ENCODE measurements at regions not wholly inside any gene's neighbourhood (a gene's known extent, or its start where the extent isn't known, plus 50 kb on each side); places are given as distances from the start of the nearest gene placed in this dataset.

DNA sequence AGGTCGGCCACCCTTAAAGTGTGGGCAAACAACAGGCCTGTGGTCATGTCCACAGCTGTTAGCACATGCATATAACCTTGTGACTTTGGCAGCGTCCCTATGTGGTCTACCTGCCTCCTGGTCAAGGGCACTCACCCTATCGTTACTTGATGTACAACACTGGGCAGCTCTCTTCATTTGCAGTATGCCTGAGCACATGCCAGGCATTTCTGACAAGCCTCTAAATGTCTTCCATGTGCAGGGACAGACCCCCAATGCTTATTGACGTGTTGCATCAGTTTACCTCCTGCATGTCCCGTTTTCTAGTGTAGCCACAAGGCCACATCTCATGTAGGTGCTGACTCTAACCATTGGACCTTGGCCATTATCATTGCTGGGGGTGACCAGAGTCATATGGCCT is 731.7 kb upstream of the MIR17HG start:
- H3K9me2 ChIP-seq (replicated peaks; ENCODE audit: insufficient read depth, low read length) = no peaks in the 10 kb centered on the region; the same call in 1 of the 2 replicates

DNA sequence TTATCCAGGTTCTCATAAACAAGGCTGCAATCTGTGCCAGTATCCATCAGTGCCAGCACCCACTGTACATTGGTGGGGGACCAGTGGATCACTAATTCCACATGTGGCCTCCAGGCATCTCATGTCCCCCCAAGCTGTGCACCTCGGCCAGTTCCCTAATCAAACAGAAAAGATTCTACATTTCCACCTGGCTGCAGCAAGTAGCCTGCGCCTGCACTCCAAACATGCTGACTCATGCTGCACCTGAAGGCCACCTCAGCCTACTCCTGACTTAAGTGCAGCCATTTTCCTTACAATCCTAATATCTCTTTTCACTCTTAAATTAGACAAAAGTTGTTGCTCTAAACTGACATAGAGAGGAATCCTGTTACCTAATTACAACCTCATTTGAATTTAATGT is 729.4 kb upstream of the MIR17HG start:
- Histone ChIP-seq H3K9me3 (ENCODE audit: insufficient read depth, low read length) (no peaks in the 10 kb centered on the region), H3K27me3 (ENCODE audit: low read length) (no peaks in the 10 kb centered on the region)
- TF ChIP-seq EZH2phosphoT487 (conservative IDR thresholded peaks at IDR 0.05; ENCODE audit: low read length) = no peak
- TF ChIP-seq, protein P1, sequence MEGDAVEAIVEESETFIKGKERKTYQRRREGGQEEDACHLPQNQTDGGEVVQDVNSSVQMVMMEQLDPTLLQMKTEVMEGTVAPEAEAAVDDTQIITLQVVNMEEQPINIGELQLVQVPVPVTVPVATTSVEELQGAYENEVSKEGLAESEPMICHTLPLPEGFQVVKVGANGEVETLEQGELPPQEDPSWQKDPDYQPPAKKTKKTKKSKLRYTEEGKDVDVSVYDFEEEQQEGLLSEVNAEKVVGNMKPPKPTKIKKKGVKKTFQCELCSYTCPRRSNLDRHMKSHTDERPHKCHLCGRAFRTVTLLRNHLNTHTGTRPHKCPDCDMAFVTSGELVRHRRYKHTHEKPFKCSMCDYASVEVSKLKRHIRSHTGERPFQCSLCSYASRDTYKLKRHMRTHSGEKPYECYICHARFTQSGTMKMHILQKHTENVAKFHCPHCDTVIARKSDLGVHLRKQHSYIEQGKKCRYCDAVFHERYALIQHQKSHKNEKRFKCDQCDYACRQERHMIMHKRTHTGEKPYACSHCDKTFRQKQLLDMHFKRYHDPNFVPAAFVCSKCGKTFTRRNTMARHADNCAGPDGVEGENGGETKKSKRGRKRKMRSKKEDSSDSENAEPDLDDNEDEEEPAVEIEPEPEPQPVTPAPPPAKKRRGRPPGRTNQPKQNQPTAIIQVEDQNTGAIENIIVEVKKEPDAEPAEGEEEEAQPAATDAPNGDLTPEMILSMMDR (IDR thresholded peaks at IDR 0.05; ENCODE audit: insufficient read depth, low read length, poor library complexity, severe bottlenecking) = no peak

More for the DNA sequence above, 731.7 kb upstream of the MIR17HG start:
- H4K20me1 ChIP-seq (ENCODE audit: low read depth, low read length) = no peaks in the 10 kb centered on the region
- no peaks in the 10 kb centered on the region for H3F3A ChIP-seq (ENCODE audit: insufficient read depth)
- H3K79me2 ChIP-seq (ENCODE audit: insufficient read depth, low read length) = no peaks in the 10 kb centered on the region
- H2AFZ ChIP-seq (ENCODE audit: low read depth, low read length, severe bottlenecking) = no peak overlapping the region
- no peaks in the 10 kb centered on the region for H3K9me3 ChIP-seq (ENCODE audit: insufficient read depth, low read length)
- no peak overlapping the region for H3K27ac ChIP-seq (ENCODE audit: low read depth, low read length)
- H3K4me2 ChIP-seq (ENCODE audit: low read depth, low read length, poor library complexity, severe bottlenecking) = no peak overlapping the region
- H3K27me3 ChIP-seq (ENCODE audit: low read length) = no peaks in the 10 kb centered on the region
- no peak overlapping the region for H3K4me3 ChIP-seq (ENCODE audit: insufficient read depth, low read length, poor library complexity, severe bottlenecking)
- no peak for TF ChIP-seq EZH2phosphoT487 (conservative IDR thresholded peaks at IDR 0.05; ENCODE audit: low read length)
- TF ChIP-seq, protein P1 (IDR thresholded peaks at IDR 0.05; ENCODE audit: insufficient read depth, low read length, poor library complexity, severe bottlenecking) = no peak
- H3K36me3 ChIP-seq (ENCODE audit: low read length) = no peaks in the 10 kb centered on the region
- no peak overlapping the region for H3K9ac ChIP-seq (ENCODE audit: low read length)

DNA sequence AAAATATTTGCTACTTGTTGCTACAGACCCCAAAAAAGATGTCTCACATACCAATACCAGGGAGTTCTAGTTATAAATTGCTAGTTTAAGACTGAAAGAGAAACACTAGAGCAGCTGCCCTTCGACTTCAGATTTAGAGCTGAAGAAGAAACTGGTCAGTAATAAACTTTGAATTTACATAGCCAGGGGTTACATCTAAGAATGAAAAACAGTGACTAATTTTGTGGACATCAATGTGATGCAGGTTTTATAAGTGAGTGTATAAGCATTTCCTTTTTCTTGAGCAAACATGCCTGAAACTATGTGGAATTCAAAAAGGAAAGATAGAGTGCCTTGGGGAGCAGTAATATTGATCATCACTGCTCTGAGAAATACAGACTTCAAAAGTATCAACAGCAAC is 724.9 kb upstream of the MIR17HG start:
- no peak overlapping the region for H3K4me2 ChIP-seq (ENCODE audit: low read depth, low read length, poor library complexity, severe bottlenecking)
- no peak overlapping the region for H3K9ac ChIP-seq (ENCODE audit: low read length)
- H3F3A ChIP-seq (ENCODE audit: insufficient read depth) = no peaks in the 10 kb centered on the region
- H4K20me1 ChIP-seq (ENCODE audit: low read depth, low read length) = no peaks in the 10 kb centered on the region
- no peak for TF ChIP-seq EZH2phosphoT487 (conservative IDR thresholded peaks at IDR 0.05; ENCODE audit: low read length)
- TF ChIP-seq, protein P1 (IDR thresholded peaks at IDR 0.05; ENCODE audit: insufficient read depth, low read length, poor library complexity, severe bottlenecking) = no peak
- H3K9me3 ChIP-seq (ENCODE audit: insufficient read depth, low read length) = no peaks in the 10 kb centered on the region
- no peaks in the 10 kb centered on the region for H3K9me2 ChIP-seq (replicated peaks; ENCODE audit: insufficient read depth, low read length)
- no peak overlapping the region for H3K4me3 ChIP-seq (ENCODE audit: insufficient read depth, low read length, poor library complexity, severe bottlenecking)
- no peak overlapping the region for H2AFZ ChIP-seq (ENCODE audit: low read depth, low read length, severe bottlenecking)
- no peaks in the 10 kb centered on the region for H3K36me3 ChIP-seq (ENCODE audit: low read length)
- no peak overlapping the region for H3K27ac ChIP-seq (ENCODE audit: low read depth, low read length)
- no peaks in the 10 kb centered on the region for H3K79me2 ChIP-seq (ENCODE audit: insufficient read depth, low read length)
- no peaks in the 10 kb centered on the region for H3K27me3 ChIP-seq (ENCODE audit: low read length)

More for the DNA sequence above, 729.4 kb upstream of the MIR17HG start:
- H3K9me2 ChIP-seq (replicated peaks; ENCODE audit: insufficient read depth, low read length) = no peaks in the 10 kb centered on the region
- H3K79me2 ChIP-seq (ENCODE audit: insufficient read depth, low read length) = no peaks in the 10 kb centered on the region
- H2AFZ ChIP-seq (ENCODE audit: low read depth, low read length, severe bottlenecking) = no peak overlapping the region
- H3K27ac ChIP-seq (ENCODE audit: low read depth, low read length) = no peak overlapping the region
- no peak overlapping the region for H3K4me2 ChIP-seq (ENCODE audit: low read depth, low read length, poor library complexity, severe bottlenecking)
- no peaks in the 10 kb centered on the region for H3K36me3 ChIP-seq (ENCODE audit: low read length)
- H4K20me1 ChIP-seq (ENCODE audit: low read depth, low read length) = no peaks in the 10 kb centered on the region
- no peak overlapping the region for H3K9ac ChIP-seq (ENCODE audit: low read length)
- H3K4me3 ChIP-seq (ENCODE audit: insufficient read depth, low read length, poor library complexity, severe bottlenecking) = no peak overlapping the region
- H3F3A ChIP-seq (ENCODE audit: insufficient read depth) = no peaks in the 10 kb centered on the region
